Smooth muscle cell (in vitro differentiated cells): ENCODE measurements at regions not wholly inside any gene's neighbourhood (a gene's known extent, or its start where the extent isn't known, plus 50 kb on each side); places are given as distances from the start of the nearest gene placed in this dataset.

ENCODE experiments used
- DNase-seq: peaks from one replicate; lab custom pipeline; 2025; ENCODE audit not compliant: unreplicated experiment; lab: John Stamatoyannopoulos, UW
- H2AFZ ChIP-seq: fragments of 200-600 bp; sonication (generic); 2 replicates; pipeline ENCODE4 v1.6.0; 2016; ENCODE audit warnings: antibody characterized with exemption, low read depth, mild to moderate bottlenecking
- H3F3A ChIP-seq: fragments of 200-600 bp; sonication (generic); 2 replicates; pipeline ENCODE4 v1.6.0; 2017; ENCODE audit warnings: antibody characterized with exemption, low read depth
- H3K27ac ChIP-seq: fragments of 200-600 bp; sonication (generic); 2 replicates; pipeline ENCODE4 v1.5.1; 2016; ENCODE audit warnings: low read depth, mild to moderate bottlenecking
- H3K27me3 ChIP-seq: fragments of 200-600 bp; sonication (generic); 2 replicates; pipeline ENCODE4 v1.6.1; 2016; ENCODE audit warnings: low read depth, mild to moderate bottlenecking
- H3K36me3 ChIP-seq: fragments of 200-600 bp; sonication (generic); 2 replicates; pipeline ENCODE4 v1.5.1; 2016; ENCODE audit warnings: low read depth
- H3K4me1 ChIP-seq: fragments of 200-600 bp; sonication (generic); 2 replicates; pipeline ENCODE4 v1.5.1; 2016; ENCODE audit warnings: low read depth
- H3K4me2 ChIP-seq: fragments of 200-600 bp; sonication (generic); 2 replicates; pipeline ENCODE4 v1.6.0; 2016; ENCODE audit warnings: mild to moderate bottlenecking
- H3K4me3 ChIP-seq: fragments of 200-600 bp; sonication (generic); 2 replicates; pipeline ENCODE4 v1.5.1; 2016; ENCODE audit warnings: mild to moderate bottlenecking
- H3K79me2 ChIP-seq: fragments of 200-600 bp; sonication (generic); 2 replicates; pipeline ENCODE4 v1.6.0; 2016; ENCODE audit warnings: low read depth, mild to moderate bottlenecking
- H3K9ac ChIP-seq: fragments of 200-600 bp; sonication (generic); 2 replicates; pipeline ENCODE4 v1.6.0; 2016; ENCODE audit warnings: low read depth
- H3K9me3 ChIP-seq: fragments of 200-600 bp; sonication (generic); replicated peaks from 2 replicates; pipeline ENCODE4 v1.5.1; 2016; ENCODE audit warnings: low read depth
- H4K20me1 ChIP-seq: fragments of 200-600 bp; sonication (generic); 2 replicates; pipeline ENCODE4 v1.6.0; 2016; ENCODE audit warnings: low read depth
- CTCF ChIP-seq: fragments of 200-600 bp; sonication (generic); IDR thresholded peaks from 2 replicates; pipeline ENCODE4 v1.5.1; 2017; ENCODE audit warnings: borderline replicate concordance, mild to moderate bottlenecking, antibody characterized with exemption; ENCODE audit not compliant: insufficient read depth, poor library complexity, severe bottlenecking
- WGBS: methylation state at CpG from one replicate; pipeline ENCODE4 v1.1.7; 2016; ENCODE audit warnings: low lambda C conversion rate; 5-methylcytosine and 5-hydroxymethylcytosine counted together

- Histone ChIP-seq H3K27ac (no peak overlapping the region), H3K9ac (no peak overlapping the region), H3K27me3 (no peaks in the 10 kb centered on the region), H3K4me2 (no peak overlapping the region), H2AFZ (no peak overlapping the region), H4K20me1 (no peaks in the 10 kb centered on the region), H3K4me3 (no peak overlapping the region), H3K9me3 (no peaks in the 10 kb centered on the region), H3F3A (no peaks in the 10 kb centered on the region), H3K36me3 (no peaks in the 10 kb centered on the region), H3K4me1 (no peaks in the 10 kb centered on the region), H3K79me2 (no peaks in the 10 kb centered on the region)
- TF ChIP-seq CTCF: no peak
- DNase-seq: no peak
- 70% methylated on average over 6 of the region's 6 CpGs for WGBS
Measured at GRCh38 chr13:108120302-108120701, 95.0 kb downstream of the LIG4 start.

- no peak overlapping the region for H3K9ac ChIP-seq
- no peaks in the 10 kb centered on the region for H3K27me3 ChIP-seq
- no peak overlapping the region for H2AFZ ChIP-seq
- WGBS: 81% methylated on average over 1 of the region's 1 CpG
- DNase-seq: no peak
- no peak overlapping the region for H3K4me3 ChIP-seq
- no peak overlapping the region for H3K27ac ChIP-seq
- H3K4me1 ChIP-seq: no peaks in the 10 kb centered on the region
- H3K4me2 ChIP-seq: no peak overlapping the region
- no peak for TF ChIP-seq CTCF
- no peaks in the 10 kb centered on the region for H3K9me3 ChIP-seq
- no peaks in the 10 kb centered on the region for H4K20me1 ChIP-seq
- H3F3A ChIP-seq: no peaks in the 10 kb centered on the region
- no peaks in the 10 kb centered on the region for H3K36me3 ChIP-seq
- no peaks in the 10 kb centered on the region for H3K79me2 ChIP-seq
Measured at GRCh38 chr13:108115738-108116137, 99.6 kb downstream of the LIG4 start.

- Histone ChIP-seq H3K27ac (no peak overlapping the region), H3K36me3 (no peaks in the 10 kb centered on the region), H3K27me3 (no peaks in the 10 kb centered on the region), H3F3A (no peaks in the 10 kb centered on the region), H3K79me2 (no peaks in the 10 kb centered on the region), H4K20me1 (no peaks in the 10 kb centered on the region), H3K9me3 (no peaks in the 10 kb centered on the region), H2AFZ (no peak overlapping the region), H3K4me2 (no peak overlapping the region), H3K9ac (no peak overlapping the region), H3K4me3 (no peak overlapping the region), H3K4me1 (no peaks in the 10 kb centered on the region)
- no peak for TF ChIP-seq CTCF
- 54% methylated on average over 4 of the region's 4 CpGs for WGBS
- DNase-seq: no peak
Measured at GRCh38 chr13:108113407-108113806, 101.9 kb downstream of the LIG4 start.

- no peak for TF ChIP-seq CTCF
- Histone ChIP-seq H3K4me1 (no peaks in the 10 kb centered on the region), H3K27ac (no peak overlapping the region), H3K36me3 (no peaks in the 10 kb centered on the region), H3K27me3 (no peaks in the 10 kb centered on the region), H4K20me1 (no peaks in the 10 kb centered on the region), H3K79me2 (no peaks in the 10 kb centered on the region), H3K9ac (no peak overlapping the region), H2AFZ (no peak overlapping the region), H3K4me3 (no peak overlapping the region), H3K4me2 (no peak overlapping the region), H3F3A (no peaks in the 10 kb centered on the region), H3K9me3 (no peaks in the 10 kb centered on the region)
- no peak for DNase-seq
- 83% methylated on average over 2 of the region's 2 CpGs for WGBS
Measured at GRCh38 chr13:108104736-108105135, 110.6 kb downstream of the LIG4 start.
